ENCODE measurements at regions not wholly inside any gene's neighbourhood (a gene's known extent, or its start where the extent isn't known, plus 50 kb on each side); places are given as distances from the start of the nearest gene placed in this dataset.

GRCh38 chr4:100081491-100081890, 108.8 kb downstream of the DDIT4L start:
- no peaks in the 10 kb centered on the region for H4K20me1 ChIP-seq (ENCODE audit: insufficient read depth)
- 0 out of 2 replicates have a peak, but pooled peaks cover under 1% of the 10 kb centered on the region for H3F3A ChIP-seq (ENCODE audit: insufficient read depth, low read depth)
- H3K4me1 ChIP-seq (replicated peaks; ENCODE audit: insufficient read depth): peaks cover 24% of the 10 kb centered on the region
- TF ChIP-seq, protein P1, sequence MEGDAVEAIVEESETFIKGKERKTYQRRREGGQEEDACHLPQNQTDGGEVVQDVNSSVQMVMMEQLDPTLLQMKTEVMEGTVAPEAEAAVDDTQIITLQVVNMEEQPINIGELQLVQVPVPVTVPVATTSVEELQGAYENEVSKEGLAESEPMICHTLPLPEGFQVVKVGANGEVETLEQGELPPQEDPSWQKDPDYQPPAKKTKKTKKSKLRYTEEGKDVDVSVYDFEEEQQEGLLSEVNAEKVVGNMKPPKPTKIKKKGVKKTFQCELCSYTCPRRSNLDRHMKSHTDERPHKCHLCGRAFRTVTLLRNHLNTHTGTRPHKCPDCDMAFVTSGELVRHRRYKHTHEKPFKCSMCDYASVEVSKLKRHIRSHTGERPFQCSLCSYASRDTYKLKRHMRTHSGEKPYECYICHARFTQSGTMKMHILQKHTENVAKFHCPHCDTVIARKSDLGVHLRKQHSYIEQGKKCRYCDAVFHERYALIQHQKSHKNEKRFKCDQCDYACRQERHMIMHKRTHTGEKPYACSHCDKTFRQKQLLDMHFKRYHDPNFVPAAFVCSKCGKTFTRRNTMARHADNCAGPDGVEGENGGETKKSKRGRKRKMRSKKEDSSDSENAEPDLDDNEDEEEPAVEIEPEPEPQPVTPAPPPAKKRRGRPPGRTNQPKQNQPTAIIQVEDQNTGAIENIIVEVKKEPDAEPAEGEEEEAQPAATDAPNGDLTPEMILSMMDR (conservative IDR thresholded peaks at IDR 0.05): no peak
- no peak for TF ChIP-seq EZH2 (IDR thresholded peaks at IDR 0.05; ENCODE audit: low read depth)
- H3K9me2 ChIP-seq (ENCODE audit: insufficient read depth): no peaks in the 10 kb centered on the region
- intact Hi-C loops (cut with micrococcal nuclease; ENCODE audit: unreplicated experiment): no loop called here
- H2AFZ ChIP-seq: no peak overlapping the region; the same call in 1 of the 2 replicates
- no peak overlapping the region for H3K4me3 ChIP-seq
- ChIA-PET CTCF (no interaction called here), POLR2A (ENCODE audit: unreplicated experiment) (no interaction called here)
- no peaks in the 10 kb centered on the region for H3K27me3 ChIP-seq (ENCODE audit: insufficient read depth, low read depth)
- 0 out of 2 replicates have a peak overlapping the region, but pooled peaks have one; percentile 7 for H3K4me2 ChIP-seq
- peak overlapping the region; percentile 33; the same call in 1 of the 2 replicates for H3K27ac ChIP-seq
- BruUV-seq (replicated peaks): no TSS peak
- H3K9me3 ChIP-seq (ENCODE audit: insufficient read depth, low read depth): peaks cover 3% of the 10 kb centered on the region; the same call in 1 of the 2 replicates
- H3K79me2 ChIP-seq (ENCODE audit: low read depth): no peaks in the 10 kb centered on the region
- no peak for DNase-seq
- no peaks in the 10 kb centered on the region for H3K36me3 ChIP-seq (ENCODE audit: low read depth)

DNA sequence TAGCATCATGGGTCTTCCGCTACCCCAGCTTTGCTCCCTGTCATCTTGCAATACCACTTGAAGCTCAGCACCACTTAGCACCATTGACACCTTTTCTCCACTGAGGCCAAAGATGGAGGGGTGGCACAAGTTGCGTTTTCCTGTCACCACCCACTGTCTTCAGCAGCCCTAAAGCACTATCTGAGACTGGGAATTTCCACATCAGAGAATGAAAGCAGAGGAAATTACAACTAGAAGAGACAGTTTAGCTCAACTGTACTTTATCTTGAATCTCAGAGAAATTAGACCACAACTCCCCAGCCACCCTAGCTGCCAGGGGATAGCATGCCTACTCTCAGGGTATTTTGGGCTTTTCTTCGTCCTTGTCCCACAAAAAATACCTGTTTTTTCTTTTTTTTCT, 111.0 kb downstream of the DDIT4L start:
- H4K20me1 ChIP-seq (ENCODE audit: insufficient read depth): no peaks in the 10 kb centered on the region
- DNase-seq: no peak
- CTCF ChIA-PET: interaction anchor here (0.8 kb wide), 1 partner anchor 14 kb away, joined by 3 read pairs; no protein-coding TSS in a partner anchor
- no peaks in the 10 kb centered on the region for H3K36me3 ChIP-seq (ENCODE audit: low read depth)
- no peak overlapping the region for H3K4me3 ChIP-seq
- no peaks in the 10 kb centered on the region for H3K9me2 ChIP-seq (ENCODE audit: insufficient read depth)
- peaks cover 23% of the 10 kb centered on the region for H3K4me1 ChIP-seq (replicated peaks; ENCODE audit: insufficient read depth)
- H2AFZ ChIP-seq: no peak overlapping the region
- no peaks in the 10 kb centered on the region for H3K27me3 ChIP-seq (ENCODE audit: insufficient read depth, low read depth)
- H3K79me2 ChIP-seq (ENCODE audit: low read depth): no peaks in the 10 kb centered on the region
- intact Hi-C loops (cut with micrococcal nuclease; ENCODE audit: unreplicated experiment): no loop called here
- no TSS peak for BruUV-seq (replicated peaks)
- TF ChIP-seq, protein P1 (conservative IDR thresholded peaks at IDR 0.05): no peak
- no peak for TF ChIP-seq EZH2 (IDR thresholded peaks at IDR 0.05; ENCODE audit: low read depth)
- no peak overlapping the region for H3K27ac ChIP-seq
- POLR2A ChIA-PET (ENCODE audit: unreplicated experiment): no interaction called here
- no peak overlapping the region for H3K4me2 ChIP-seq
- peaks cover 3% of the 10 kb centered on the region; the same call in 1 of the 2 replicates for H3K9me3 ChIP-seq (ENCODE audit: insufficient read depth, low read depth)
- no peaks in the 10 kb centered on the region for H3F3A ChIP-seq (ENCODE audit: insufficient read depth, low read depth)

- CTCF ChIA-PET: no interaction called here
- TF ChIP-seq, protein P1 (conservative IDR thresholded peaks at IDR 0.05): no peak
- TF ChIP-seq EZH2 (IDR thresholded peaks at IDR 0.05; ENCODE audit: low read depth): no peak
- POLR2A ChIA-PET (ENCODE audit: unreplicated experiment): no interaction called here
- Histone ChIP-seq H4K20me1 (ENCODE audit: insufficient read depth) (no peaks in the 10 kb centered on the region), H3K79me2 (ENCODE audit: low read depth) (no peaks in the 10 kb centered on the region), H3K9me2 (ENCODE audit: insufficient read depth) (no peaks in the 10 kb centered on the region), H3K4me1 (replicated peaks; ENCODE audit: insufficient read depth) (peaks cover 21% of the 10 kb centered on the region), H3K27ac (peak overlapping the region; percentile 25; the same call in 1 of the 2 replicates), H3K9me3 (ENCODE audit: insufficient read depth, low read depth) (peaks cover 3% of the 10 kb centered on the region; the same call in 1 of the 2 replicates), H3K4me3 (no peak overlapping the region), H3K36me3 (ENCODE audit: low read depth) (no peaks in the 10 kb centered on the region), H3K27me3 (ENCODE audit: insufficient read depth, low read depth) (no peaks in the 10 kb centered on the region), H3K4me2 (no peak overlapping the region), H2AFZ (peak overlapping the region; percentile 53; the same call in 1 of the 2 replicates), H3F3A (ENCODE audit: insufficient read depth, low read depth) (no peaks in the 10 kb centered on the region)
- intact Hi-C loops (cut with micrococcal nuclease; ENCODE audit: unreplicated experiment): no loop called here
- BruUV-seq (replicated peaks): no TSS peak
- peak in 1 of 2 experiments; percentile 73 for DNase-seq
Measured at GRCh38 chr4:100076753-100077152, 113.5 kb downstream of the DDIT4L start.
